Nephron progenitor cell (in vitro differentiated cells): ENCODE measurements at regions not wholly inside any gene's neighbourhood (a gene's known extent, or its start where the extent isn't known, plus 50 kb on each side); places are given as distances from the start of the nearest gene placed in this dataset.

Experiments used
- DNase-seq: peaks from one replicate; pipeline ENCODE4 v3.0.0; 2021
- H3K27ac Mint-ChIP-seq: 2 replicates; pipeline ENCODE4 v1.8.0; 2021; ENCODE audit warnings: mild to moderate bottlenecking, moderate library complexity, mixed read lengths
- H3K27me3 Mint-ChIP-seq: 2 replicates; pipeline ENCODE4 v1.8.0; 2021; ENCODE audit warnings: mild to moderate bottlenecking, low read depth, mixed read lengths; ENCODE audit not compliant: poor library complexity
- H3K36me3 Mint-ChIP-seq: 2 replicates; pipeline ENCODE4 v1.8.0; 2021; ENCODE audit warnings: low read depth, mixed read lengths
- H3K4me1 Mint-ChIP-seq: 2 replicates; pipeline ENCODE4 v1.8.0; 2021; ENCODE audit warnings: mixed read lengths
- H3K4me3 Mint-ChIP-seq: 2 replicates; pipeline ENCODE4 v1.8.0; 2021; ENCODE audit warnings: mild to moderate bottlenecking, moderate library complexity, mixed read lengths
- H3K9me3 Mint-ChIP-seq: 2 replicates; pipeline ENCODE4 v1.8.0; 2021; ENCODE audit warnings: mild to moderate bottlenecking, moderate library complexity, mixed read lengths
- TF ChIP-seq, protein P1 (sequence below): fragments of 200-600 bp; sonication (generic); IDR thresholded peaks from 2 replicates; pipeline ENCODE4 v1.5.0; 2021; ENCODE audit warnings: antibody characterized with exemption

DNA sequence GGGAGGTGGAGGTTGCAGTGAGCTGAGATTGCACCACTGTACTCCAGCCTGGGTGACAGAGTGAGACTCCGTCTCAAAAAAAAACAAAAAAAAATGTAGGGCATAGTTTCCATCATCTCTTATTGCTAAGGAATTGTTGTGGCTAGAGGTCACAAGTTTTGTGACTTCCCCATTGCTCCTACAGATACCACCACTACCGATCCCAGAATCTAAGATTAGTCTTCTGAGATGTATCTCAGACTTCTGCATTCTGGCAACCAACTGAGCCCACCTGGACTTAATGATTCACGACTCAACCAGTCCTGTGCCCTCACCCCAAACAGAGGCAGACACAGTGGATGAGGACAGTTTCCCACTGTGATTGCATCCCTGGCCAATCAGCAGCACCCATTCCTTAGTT is 148.9 kb downstream of the NECTIN1 start:
- TF ChIP-seq, protein P1, sequence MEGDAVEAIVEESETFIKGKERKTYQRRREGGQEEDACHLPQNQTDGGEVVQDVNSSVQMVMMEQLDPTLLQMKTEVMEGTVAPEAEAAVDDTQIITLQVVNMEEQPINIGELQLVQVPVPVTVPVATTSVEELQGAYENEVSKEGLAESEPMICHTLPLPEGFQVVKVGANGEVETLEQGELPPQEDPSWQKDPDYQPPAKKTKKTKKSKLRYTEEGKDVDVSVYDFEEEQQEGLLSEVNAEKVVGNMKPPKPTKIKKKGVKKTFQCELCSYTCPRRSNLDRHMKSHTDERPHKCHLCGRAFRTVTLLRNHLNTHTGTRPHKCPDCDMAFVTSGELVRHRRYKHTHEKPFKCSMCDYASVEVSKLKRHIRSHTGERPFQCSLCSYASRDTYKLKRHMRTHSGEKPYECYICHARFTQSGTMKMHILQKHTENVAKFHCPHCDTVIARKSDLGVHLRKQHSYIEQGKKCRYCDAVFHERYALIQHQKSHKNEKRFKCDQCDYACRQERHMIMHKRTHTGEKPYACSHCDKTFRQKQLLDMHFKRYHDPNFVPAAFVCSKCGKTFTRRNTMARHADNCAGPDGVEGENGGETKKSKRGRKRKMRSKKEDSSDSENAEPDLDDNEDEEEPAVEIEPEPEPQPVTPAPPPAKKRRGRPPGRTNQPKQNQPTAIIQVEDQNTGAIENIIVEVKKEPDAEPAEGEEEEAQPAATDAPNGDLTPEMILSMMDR, result no peak
- Mint-ChIP-seq H3K36me3 (no peaks in the 10 kb centered on the region), H3K4me1 (peaks cover 6% of the 10 kb centered on the region), H3K9me3 (peaks cover 15% of the 10 kb centered on the region), H3K4me3 (no peak overlapping the region), H3K27me3 (peaks cover 42% of the 10 kb centered on the region), H3K27ac (no peak overlapping the region)
- no peak for DNase-seq

DNA sequence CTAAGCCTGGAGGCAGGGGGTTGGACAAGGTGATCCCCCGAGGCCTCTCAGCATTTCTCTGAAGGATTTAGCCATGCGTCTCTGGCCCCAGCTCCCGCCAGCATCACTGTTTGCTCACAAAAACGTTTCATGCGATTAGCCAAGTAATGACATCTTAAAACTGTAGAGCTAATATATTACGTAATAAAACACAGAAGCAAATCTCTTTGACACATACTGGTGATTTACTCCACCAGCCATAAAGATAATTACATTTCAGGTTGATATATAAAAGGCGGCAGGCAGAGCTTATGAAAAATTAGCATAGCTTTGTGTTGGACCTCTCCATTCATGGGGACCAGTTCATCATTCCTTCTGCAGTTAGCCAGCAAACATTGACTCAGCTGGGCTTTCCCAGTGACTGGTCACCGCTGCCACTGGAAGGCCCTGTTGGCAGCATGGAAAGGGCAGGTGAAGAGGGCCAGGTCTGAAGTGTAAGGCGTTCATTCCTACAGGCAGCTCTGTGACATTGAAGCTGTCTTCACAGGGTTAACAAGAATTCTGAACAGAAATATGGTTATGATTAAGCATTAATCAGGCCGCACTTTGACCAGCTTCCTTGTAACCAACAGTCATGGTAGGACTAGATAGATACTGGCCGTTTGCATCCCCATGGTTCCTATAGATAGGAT is 150.3 kb downstream of the NECTIN1 start:
- H3K9me3 Mint-ChIP-seq, result peaks cover 15% of the 10 kb centered on the region
- TF ChIP-seq, protein P1, result no peak
- no peaks in the 10 kb centered on the region for H3K36me3 Mint-ChIP-seq
- no peaks in the 10 kb centered on the region for H3K4me1 Mint-ChIP-seq
- no peak for DNase-seq
- H3K27ac Mint-ChIP-seq, result no peak overlapping the region
- H3K4me3 Mint-ChIP-seq, result no peak overlapping the region
- H3K27me3 Mint-ChIP-seq, result peaks cover 30% of the 10 kb centered on the region

DNA sequence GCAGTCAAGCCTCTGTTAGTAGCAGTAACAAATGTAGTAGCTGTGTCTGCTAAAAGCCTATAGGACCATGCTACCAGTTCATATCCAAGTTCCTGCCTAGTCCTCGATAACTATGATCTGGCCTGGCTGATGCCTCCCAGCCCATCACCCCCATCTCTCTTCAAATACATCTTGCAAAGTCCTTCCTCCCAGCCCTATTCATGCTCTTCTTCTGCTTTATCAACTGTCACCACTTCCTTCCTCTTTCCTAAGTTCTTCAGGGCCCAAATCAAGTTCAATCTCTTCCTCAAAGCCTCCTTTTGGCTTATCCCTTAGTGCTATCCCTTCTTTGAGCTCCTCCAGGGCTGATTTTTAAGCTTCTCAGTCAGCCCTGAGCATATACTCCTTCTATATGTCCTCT is 150.9 kb upstream of the THY1 start:
- no peak overlapping the region for H3K4me3 Mint-ChIP-seq
- H3K9me3 Mint-ChIP-seq, result no peaks in the 10 kb centered on the region
- peaks cover under 1% of the 10 kb centered on the region for H3K4me1 Mint-ChIP-seq
- TF ChIP-seq, protein P1, result no peak
- no peak overlapping the region for H3K27ac Mint-ChIP-seq
- no peaks in the 10 kb centered on the region for H3K36me3 Mint-ChIP-seq
- DNase-seq, result no peak
- H3K27me3 Mint-ChIP-seq, result peaks cover 19% of the 10 kb centered on the region

DNA sequence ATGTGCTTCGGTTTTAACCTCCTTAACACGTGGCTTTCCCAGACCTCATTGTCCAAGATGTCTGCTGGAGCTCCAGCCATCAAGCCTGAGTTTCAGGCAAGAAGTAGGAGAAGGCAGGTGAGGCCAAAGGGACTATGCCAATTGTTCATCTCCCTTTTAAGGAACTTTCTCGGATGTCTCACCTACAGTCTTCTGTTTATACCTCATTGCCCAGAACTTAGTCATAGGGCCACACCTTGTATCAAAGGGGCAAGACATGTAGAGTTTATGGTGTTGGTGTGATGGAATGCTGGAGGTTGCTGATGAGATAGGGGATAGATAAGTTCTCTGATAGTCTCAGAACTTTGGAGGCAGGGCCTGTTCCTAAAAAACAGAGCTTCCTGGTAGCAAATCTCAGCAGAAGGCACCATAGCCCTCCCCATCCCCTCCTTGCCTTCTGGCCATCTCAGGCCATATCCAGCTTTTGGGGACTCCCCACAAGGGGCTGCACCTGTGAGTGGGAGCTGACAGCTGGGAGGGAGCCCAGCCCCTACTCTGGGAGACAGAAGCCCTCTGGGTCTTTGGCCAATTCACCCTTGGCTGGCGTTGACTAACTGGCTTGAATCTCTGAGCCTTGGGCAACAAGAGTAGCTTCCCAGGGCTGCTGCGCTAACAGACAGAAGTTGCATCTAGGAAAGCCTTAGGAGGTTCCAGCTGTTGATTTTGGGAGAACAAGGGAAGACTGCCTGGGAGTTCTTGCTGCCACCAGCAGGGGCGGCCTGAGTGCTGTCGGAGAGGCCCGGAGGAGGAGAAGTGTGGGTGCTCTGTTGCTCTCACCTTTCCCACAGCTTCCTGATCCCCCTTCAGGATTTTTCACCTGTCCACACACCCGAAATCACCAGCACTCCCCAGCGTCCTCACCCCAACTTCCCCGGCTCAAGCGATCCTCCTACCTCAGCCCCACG is 149.8 kb upstream of the THY1 start:
- Mint-ChIP-seq H3K4me3 (no peak overlapping the region), H3K27me3 (peaks cover 16% of the 10 kb centered on the region), H3K36me3 (no peaks in the 10 kb centered on the region), H3K27ac (no peak overlapping the region), H3K9me3 (no peaks in the 10 kb centered on the region), H3K4me1 (peaks cover 12% of the 10 kb centered on the region)
- DNase-seq, result no peak
- TF ChIP-seq, protein P1, result no peak

DNA sequence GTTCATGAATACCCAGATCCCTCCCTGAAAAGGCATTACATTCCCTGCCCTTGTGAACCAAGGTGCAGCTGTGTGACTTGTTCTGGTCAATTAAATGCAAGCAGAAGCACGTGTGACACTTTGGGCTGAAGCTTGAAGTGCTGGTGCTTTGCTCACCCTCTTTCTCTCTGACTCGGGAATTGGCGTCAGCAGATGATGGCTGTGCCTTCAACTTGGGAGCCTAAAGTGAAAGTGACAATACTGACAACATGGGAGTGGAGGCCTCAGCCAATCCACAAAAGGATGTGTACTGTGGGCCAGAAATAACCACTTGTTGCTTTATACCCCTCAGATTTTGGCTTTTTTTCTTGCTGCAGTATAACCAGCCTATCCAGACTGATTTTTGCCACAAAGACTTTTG is 148.3 kb upstream of the THY1 start:
- H3K27me3 Mint-ChIP-seq, result peaks cover 16% of the 10 kb centered on the region
- no peak overlapping the region for H3K27ac Mint-ChIP-seq
- DNase-seq, result no peak
- TF ChIP-seq, protein P1, result no peak
- H3K36me3 Mint-ChIP-seq, result no peaks in the 10 kb centered on the region
- no peak overlapping the region for H3K4me3 Mint-ChIP-seq
- peaks cover 17% of the 10 kb centered on the region for H3K4me1 Mint-ChIP-seq
- no peaks in the 10 kb centered on the region for H3K9me3 Mint-ChIP-seq
